SK-N-MC (cell line): ENCODE measurements at regions not wholly inside any gene's neighbourhood (a gene's known extent, or its start where the extent isn't known, plus 50 kb on each side); places are given as distances from the start of the nearest gene placed in this dataset.

Experiments
- EZH2 ChIP-seq: fragments of 200-600 bp; sonication (generic); IDR thresholded peaks from one replicate; pipeline ENCODE4 v1.6.1; 2017; ENCODE audit warnings: antibody characterized with exemption
- POLR2AphosphoS5 ChIP-seq: IDR thresholded peaks from 2 replicates; pipeline ENCODE4 v1.6.1; 2012; ENCODE audit warnings: mild to moderate bottlenecking, low read depth, low read length, borderline replicate concordance

GRCh38 chr13:100798739-100799361 is 124.3 kb upstream of the TMTC4 start:
- TF ChIP-seq EZH2 (no peak), POLR2AphosphoS5 (no peak)
